HG02884 (cell line): ENCODE measurements at regions not wholly inside any gene's neighbourhood (a gene's known extent, or its start where the extent isn't known, plus 50 kb on each side); places are given as distances from the start of the nearest gene placed in this dataset.
"Not testable (repeated sequence)": the region's sequence is repeated elsewhere in the genome, so short reads cannot be mapped to it uniquely, and the experiment has no call there.

ENCODE experiments used
- ATAC-seq: cut with Tn5 transposase; IDR thresholded peaks from one replicate; pipeline ENCODE4 v1.9.1; 2021; ENCODE audit warnings: mild to moderate bottlenecking, moderate library complexity; ENCODE audit not compliant: unreplicated experiment

DNA sequence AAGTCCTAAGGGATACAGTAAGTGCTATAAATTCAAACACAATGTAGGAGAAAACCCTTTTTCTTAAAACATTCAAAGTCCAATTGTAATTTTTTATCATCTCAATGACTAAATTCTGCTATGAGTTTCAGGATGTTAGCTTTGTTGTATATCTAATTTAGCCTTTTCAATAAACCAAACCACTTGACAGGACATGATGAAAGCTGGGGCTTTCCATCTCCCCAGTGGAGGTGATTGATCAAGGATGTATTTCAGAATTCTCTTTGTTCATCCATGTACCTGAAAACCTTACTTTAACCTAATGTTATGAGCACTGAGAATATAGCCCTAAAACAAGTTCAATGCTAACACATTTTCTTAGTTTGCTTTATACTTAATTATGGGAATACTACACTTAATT is 639.0 kb upstream of the ITGA1 start:
- ATAC-seq, result no peak

DNA sequence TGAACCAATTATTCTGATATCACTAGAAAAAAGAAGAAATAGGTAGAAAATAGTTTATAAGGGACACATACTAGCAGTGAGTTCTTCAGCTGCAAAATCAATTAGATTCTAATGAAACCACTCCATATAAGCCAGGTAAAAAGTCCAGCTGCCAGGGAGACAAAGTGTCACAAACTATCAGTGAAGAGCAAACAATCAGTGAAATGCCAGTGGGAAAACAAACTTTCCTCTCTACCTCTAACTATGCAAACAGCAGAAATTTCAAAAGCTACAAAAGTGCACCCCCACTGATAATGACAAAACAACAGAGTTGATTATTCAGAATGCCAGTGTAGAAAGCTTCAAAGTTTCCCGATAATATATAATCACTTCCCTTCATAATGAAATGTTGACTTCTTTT is 637.2 kb upstream of the ITGA1 start:
- no peak for ATAC-seq

- not testable (repeated sequence) for ATAC-seq
Observed at GRCh38 chr5:52156809-52157208, 630.9 kb upstream of the ITGA1 start.

DNA sequence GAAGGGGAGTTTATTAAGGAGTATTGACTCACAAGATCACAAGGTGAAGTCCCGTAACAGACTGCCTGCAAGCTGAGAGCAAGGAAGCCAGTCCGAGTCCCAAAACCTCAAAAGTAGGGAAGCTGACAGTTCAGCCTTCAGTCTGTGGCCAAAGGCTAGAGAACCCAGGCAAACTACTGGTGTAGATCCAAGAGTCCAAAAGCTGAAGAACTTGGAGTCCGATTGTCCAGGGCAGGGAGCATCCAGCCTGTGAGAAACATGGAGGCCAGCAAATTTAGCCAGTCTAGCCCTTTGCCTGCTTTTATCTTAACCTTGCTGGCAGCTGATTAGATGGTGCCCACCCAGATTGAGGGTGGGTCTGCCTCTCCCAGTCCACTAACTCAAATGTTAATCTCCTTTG is 621.9 kb upstream of the ITGA1 start:
- not testable (repeated sequence) for ATAC-seq

DNA sequence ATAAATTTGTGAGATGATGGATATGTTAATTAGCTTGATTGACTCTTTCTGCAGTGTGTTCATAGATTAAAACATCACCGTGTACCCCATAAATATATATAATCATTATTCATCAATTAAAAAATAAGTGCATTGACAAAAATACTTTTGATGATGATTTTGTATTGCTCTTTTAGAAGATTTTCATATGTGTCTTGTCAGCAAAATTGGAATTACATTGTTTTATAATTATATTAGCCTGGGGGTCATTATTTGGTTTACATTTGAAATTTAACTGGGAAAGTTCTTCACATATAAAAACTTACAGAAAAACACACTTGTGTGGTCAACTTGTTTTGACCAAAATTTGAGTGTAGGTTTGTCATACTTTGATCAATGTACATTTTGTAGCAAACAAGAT is 614.6 kb upstream of the ITGA1 start:
- ATAC-seq, result no peak

DNA sequence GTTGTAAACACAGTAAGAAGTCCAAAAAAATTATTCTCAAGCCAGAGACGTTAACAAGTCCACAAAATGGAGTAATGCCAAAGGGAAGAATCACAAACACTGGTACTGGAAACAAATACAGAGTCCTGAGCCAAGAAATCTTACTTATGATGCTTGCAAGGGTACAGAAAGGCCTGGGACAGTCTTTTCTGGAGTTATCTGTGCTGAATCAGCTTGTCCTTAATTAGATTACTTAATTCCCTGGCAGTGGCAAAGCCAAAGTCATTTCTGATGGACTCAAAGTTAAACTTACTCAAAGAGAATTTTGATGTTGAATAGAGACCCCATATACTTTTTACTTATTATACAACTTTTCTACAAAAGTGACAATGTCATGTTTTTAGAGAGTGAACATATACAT is 610.5 kb upstream of the ITGA1 start:
- ATAC-seq, result no peak

- ATAC-seq, result no peak
Observed at GRCh38 chr5:52181403-52181802, 606.3 kb upstream of the ITGA1 start.

GRCh38 chr5:52190737-52191136 is 597.0 kb upstream of the ITGA1 start:
- no peak for ATAC-seq

DNA sequence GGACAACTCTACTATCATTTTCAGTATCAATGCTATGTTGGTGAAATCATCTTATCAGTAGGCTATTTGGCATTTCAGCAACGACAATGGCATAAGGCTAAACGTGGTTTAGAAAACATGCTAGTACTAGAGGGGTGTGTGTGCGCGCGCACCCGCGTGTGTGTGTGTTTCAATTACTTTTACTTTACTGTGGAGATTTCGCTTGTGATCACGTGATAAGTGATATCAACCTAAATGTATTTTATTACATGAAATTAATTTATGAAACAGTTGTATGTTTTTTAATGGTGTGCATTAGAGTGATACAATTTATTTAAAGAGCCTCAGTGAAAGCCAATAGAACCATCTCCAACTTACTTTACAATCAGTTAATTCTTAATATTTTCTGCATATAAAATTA is 587.9 kb upstream of the ITGA1 start:
- ATAC-seq, result no peak

GRCh38 chr5:52202256-52202655 is 585.5 kb upstream of the ITGA1 start:
- ATAC-seq, result no peak

DNA sequence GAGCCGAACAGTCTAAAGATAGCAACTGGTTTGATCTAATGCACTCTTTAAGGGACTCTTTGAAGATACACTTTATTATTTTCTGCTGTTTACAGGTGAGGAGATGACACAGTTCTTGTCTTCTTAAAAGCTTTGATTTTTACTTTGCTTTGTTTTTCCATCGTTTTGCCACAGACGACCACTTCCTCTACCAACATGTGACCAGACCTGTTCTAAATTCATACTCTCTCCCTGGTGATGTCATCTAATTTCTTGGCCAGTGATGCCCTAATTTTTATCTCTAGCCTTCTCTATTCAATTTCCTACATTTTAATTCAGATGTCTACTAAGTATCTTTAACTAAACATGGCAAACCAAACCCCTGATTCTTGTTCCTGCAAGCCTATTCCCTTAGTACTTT is 583.4 kb upstream of the ITGA1 start:
- ATAC-seq, result no peak
